ENCODE measurements at regions not wholly inside any gene's neighbourhood (a gene's known extent, or its start where the extent isn't known, plus 50 kb on each side); places are given as distances from the start of the nearest gene placed in this dataset.

DNA sequence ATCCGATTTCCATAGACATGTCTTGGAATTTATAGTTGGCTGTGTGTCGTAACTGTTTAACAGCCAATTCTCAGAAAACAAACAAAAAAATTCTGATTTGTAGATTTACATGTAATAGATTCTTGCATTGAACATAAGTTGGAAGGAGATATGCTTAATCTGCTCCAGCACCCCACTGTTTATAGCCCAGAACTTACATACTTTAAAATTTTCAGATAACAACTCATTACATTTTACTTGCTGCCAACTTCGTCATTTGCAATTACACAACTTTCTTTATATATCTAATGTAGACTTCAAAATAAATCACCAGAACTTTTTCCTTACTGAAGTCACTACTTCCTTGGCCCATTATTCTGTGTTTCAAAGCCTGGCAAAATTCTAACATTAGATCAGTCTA is 472.3 kb upstream of the EYS start:
- TF ChIP-seq, protein P1, sequence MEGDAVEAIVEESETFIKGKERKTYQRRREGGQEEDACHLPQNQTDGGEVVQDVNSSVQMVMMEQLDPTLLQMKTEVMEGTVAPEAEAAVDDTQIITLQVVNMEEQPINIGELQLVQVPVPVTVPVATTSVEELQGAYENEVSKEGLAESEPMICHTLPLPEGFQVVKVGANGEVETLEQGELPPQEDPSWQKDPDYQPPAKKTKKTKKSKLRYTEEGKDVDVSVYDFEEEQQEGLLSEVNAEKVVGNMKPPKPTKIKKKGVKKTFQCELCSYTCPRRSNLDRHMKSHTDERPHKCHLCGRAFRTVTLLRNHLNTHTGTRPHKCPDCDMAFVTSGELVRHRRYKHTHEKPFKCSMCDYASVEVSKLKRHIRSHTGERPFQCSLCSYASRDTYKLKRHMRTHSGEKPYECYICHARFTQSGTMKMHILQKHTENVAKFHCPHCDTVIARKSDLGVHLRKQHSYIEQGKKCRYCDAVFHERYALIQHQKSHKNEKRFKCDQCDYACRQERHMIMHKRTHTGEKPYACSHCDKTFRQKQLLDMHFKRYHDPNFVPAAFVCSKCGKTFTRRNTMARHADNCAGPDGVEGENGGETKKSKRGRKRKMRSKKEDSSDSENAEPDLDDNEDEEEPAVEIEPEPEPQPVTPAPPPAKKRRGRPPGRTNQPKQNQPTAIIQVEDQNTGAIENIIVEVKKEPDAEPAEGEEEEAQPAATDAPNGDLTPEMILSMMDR (IDR thresholded peaks at IDR 0.05; ENCODE audit: extremely low read depth in 1 of 2, insufficient read depth in 1 of 2, low read depth in 1 of 2, low read length in 2 of 2): no peak
- TF ChIP-seq FOS (IDR thresholded peaks at IDR 0.05; ENCODE audit: borderline replicate concordance, insufficient read depth, low read length): no peak
- no peak for TF ChIP-seq JUN (IDR thresholded peaks at IDR 0.05; ENCODE audit: borderline replicate concordance, insufficient read depth, insufficient read length, low read depth)
- TF ChIP-seq EZH2 (IDR thresholded peaks at IDR 0.05; ENCODE audit: borderline replicate concordance, low read depth, low read length, severe bottlenecking): no peak
- no peak for TF ChIP-seq POLR2A (IDR thresholded peaks at IDR 0.05; ENCODE audit: low read depth, low read length)
- TF ChIP-seq POLR2AphosphoS5 (IDR thresholded peaks at IDR 0.05; ENCODE audit: insufficient read depth, low read depth, low read length): no peak
- no peak for TF ChIP-seq MYC (IDR thresholded peaks at IDR 0.05; ENCODE audit: low read depth, low read length)
- TF ChIP-seq GATA2 (IDR thresholded peaks at IDR 0.05; ENCODE audit: insufficient read depth, insufficient read length, low read depth, low read length): no peak

Measured in endothelial cell of umbilical vein (primary cell).